GM19372 (cell line): ENCODE measurements at regions not wholly inside any gene's neighbourhood (a gene's known extent, or its start where the extent isn't known, plus 50 kb on each side); places are given as distances from the start of the nearest gene placed in this dataset.
A peak's percentile ranks its signal among the peaks of the same experiment; 100 is the strongest.
"Not testable (repeated sequence)": the region's sequence is repeated elsewhere in the genome, so short reads cannot be mapped to it uniquely, and the experiment has no call there.

Experiments used
- ATAC-seq: cut with Tn5 transposase; IDR thresholded peaks from one replicate; pipeline ENCODE4 v1.9.1; 2021; ENCODE audit warnings: mild to moderate bottlenecking, low read depth, moderate library complexity; ENCODE audit not compliant: unreplicated experiment

GRCh38 chr2:198928026-198928425, 529.7 kb downstream of the SATB2 start:
- no peak for ATAC-seq

DNA sequence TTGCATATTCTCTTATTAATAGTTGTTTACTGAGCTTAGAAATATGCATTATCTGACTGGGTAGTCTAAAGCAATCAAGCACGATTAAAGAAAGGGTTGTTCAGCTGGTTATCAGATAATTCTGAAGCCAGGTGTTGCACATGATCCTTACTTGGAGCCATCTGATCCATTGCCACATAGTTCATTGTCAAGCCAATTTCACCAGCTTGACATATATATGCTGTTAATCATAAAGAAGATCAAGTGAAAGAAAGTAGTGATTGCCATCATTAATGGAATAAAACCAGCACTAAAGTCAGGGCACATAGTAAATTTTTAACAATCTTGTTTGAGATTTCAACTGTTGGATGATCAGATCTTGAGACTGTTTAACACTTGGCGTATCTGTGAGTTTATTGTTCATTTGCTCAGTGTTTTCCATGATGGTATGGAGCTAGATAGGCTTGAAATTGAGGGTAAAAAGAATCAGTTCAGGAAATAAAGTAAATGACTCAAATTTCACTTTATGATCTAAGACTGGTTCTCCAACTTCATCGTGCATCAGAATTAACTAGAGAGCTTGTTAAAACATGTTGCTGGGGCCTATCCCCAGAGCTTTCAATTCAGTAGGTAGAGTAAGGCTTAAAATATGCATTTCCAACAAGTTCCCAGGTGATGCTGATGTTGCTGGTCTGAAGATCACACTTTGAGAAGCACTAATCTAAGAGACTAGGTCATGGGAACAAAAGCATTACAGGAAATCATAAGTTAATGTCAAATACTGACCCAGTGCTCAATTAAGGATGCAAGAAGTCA, 539.6 kb downstream of the SATB2 start:
- no peak for ATAC-seq

GRCh38 chr2:198917275-198917674, 540.5 kb downstream of the SATB2 start:
- ATAC-seq = no peak

DNA sequence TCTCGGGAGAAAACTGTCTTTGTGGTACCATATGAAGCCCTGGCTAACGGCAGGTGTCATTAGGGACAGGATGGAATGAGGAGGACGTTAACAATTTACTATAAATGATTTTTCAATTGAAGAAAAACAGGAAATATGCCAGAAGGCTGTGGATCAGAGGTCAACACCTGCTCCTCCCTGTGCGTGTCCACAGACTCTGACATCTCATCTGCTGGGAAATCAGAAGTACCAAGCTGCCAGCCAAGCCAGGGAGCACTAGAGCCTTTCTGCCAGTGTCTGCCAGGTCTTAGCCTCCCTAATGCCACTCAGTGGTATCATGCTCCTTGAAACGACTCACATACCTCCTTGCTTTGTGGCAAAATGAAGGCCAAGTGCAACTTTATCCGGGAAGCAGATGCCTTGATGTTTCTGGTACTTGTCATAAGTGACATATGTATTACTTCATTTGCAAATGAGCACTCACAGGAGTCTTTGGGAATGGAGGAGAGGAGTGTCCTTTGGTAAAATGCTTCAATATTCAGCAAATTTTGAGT, 541.1 kb downstream of the SATB2 start:
- no peak for ATAC-seq

DNA sequence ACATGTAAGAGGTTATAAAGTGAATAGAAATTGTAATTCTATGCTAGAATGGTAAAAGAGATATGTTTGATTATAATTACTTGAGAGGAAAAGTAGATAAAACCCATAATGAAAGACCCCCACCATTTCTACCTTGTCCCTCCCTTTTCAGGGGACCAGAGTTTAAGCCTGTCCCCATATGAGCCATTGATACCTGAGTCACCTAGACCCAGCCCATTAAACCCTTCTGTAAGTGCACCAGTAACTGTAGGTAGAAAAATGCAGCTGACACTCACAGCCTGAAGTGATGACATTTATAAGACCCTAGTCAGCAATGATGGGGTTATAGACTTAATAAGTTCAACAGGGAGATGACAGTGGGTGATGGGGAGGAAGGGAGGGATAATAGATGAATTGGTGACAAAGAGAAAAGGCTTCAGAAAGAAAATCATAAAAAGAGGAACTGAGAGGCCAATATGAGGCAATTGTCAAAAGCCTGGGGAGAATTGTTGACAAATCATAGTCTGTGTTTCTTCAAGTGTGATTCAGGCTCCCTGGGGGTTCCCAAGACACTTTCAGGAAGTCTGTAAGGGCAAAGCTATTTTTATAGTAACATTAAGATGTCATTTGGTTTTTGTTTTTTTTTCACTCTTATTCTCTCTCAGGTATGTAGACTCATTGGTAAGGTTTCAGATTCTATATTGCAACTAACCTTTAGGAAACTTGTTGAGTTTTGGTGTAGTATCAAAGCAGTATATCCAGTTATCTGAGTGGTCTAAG, 544.2 kb downstream of the SATB2 start:
- ATAC-seq = peak; percentile 99

DNA sequence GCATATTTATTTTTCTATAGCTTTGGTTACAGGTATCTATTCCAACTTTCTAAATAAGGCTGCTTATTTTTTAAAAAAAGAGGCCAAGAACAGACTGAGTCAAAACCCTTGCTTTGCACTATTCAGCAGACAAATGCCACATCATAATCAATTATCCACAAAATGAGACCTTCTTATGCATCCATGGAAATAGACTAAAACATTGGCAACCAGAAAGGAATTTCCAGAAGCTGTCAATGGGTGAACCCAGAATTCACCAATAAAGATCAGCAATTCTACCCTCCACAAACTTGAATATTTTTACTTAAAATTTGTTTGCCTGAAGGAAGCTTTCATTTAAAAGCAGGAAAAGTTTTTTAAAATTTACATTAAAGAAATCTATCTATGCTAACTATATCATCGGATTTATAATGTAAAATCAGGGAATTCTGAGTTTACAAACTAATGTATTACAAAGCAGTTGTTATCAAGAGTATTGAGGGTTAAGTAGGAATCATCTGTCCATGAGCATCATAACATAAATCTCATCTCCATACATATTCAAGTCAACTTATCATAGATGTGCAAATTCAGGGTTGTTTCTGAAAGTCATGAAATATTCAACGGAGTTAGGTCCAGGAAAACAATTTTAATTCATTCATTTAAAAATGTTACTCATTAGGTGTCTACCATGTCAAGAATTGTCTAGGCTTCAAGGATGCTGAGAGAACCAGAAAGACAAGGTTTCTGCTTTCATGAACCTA, 548.0 kb downstream of the SATB2 start:
- no peak for ATAC-seq

GRCh38 chr2:198905881-198906612, 551.7 kb downstream of the SATB2 start:
- no peak for ATAC-seq

DNA sequence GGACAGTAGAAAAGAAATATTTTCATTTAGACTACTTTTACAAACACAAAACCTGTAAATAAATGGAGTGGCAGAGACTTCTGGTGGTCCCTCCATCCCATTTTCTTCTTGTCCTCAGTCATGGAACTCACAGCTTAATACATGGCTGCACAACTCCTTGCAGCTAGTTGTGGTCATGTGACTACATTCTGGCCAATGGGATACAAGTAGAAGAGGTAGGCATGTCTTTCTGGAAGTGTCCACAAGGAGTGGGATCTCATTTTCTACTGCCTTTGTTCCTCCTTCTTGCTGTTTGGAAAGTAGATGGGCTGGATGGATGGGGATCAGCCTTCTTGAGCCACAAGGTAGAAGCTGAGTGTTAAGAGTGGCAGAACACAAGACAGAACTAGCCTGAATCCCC, 555.8 kb downstream of the SATB2 start:
- ATAC-seq = no peak

DNA sequence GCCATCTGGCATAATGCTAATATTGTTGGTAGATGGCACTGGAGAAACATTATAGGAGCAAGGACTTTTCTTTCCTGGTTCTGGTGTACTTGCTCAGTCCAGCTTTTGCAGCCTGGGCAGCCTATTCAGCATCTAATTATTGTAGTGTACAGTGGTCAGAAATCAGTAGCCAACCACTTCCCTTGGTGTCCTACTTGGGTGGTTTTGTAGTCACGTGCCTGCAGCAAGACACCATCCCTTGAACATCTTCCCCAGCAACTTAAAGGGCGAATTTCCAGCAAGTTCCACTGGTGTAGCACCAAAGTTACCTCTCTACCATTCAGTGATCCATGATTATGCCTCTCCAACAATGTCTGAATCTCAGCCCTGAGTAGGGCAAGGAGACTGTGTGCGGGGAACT, 557.6 kb downstream of the SATB2 start:
- ATAC-seq = no peak

- ATAC-seq = peak; percentile 81
These were observed 567.2 kb downstream of the SATB2 start for GRCh38 chr2:198890490-198890889.

DNA sequence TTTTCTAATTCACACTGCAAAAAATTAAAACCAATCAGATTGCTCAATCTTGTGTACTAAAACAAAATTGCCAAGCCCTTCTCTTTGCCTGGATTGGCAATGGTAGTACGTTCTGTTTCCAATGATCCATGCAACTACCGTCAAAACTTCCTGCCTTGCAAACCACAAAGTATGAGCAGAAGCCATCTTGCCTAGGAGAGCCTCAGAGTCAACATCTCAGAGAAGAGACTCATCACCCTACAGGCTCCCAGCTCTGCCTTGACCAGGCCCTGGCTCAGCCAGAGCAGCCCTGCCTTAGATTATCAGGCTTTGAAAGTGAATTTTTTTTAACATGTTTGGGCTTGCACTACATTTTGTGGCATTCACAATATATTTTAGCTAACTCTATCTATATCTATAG, 574.1 kb downstream of the SATB2 start:
- no peak for ATAC-seq

- ATAC-seq = no peak
These were observed 576.8 kb downstream of the SATB2 start for GRCh38 chr2:198880986-198881385.

DNA sequence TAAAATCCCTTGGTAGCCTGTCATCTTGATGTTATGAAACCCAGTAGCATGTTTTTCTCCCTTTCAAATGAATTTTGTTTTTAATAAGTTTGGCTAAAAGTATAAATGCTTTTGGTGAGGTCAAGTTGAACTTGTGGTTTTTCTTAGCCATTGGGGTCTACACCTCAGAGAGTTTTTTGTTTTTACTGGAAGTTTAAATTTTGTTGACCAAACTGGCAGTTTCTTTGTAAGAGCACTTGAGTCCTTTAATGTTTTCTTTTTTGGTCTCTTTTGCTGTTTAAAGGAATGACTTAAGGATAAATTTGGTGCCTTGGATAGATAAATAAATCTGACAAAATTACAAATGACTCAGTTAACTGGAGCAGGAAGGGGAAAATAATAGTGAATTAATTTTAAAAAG, 577.3 kb downstream of the SATB2 start:
- no peak for ATAC-seq

DNA sequence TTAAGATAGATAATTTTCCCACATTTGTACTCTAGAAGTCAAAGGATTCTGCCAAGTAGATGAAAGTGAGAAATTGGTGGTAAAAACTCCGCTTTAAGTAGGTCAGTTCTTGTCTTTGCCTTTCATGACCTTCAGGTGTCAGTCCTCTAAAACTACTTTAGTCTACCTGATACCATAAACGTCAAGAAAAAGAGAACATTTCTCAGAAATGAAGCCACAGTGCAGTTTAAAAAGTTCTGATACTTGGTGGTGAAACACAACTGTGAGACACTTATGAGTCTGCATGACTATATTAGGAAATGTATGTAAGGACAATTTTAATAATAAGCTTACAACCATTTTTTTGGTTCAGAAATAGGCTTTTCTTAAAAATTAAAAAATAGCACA, 583.3 kb downstream of the SATB2 start:
- no peak for ATAC-seq

GRCh38 chr2:198873503-198874471, 584.0 kb downstream of the SATB2 start:
- ATAC-seq = no peak

DNA sequence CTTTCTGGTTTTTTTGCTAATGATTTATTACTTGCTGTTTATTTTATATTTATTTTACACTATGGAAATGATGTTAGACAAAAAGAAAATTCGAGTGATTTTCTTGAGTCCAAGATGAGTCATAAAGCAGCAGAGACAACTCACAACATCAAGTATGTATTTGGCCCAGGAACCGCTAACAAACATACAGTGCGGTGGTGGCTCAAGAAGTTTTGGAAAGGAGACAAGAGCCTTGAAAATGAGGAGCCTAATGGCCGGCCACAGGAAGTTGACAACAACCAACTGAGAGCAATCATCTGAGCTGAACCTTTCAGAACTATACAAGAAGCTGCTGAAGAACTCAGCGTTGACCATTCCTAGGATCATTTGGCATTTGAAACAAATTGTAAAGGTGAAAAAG, 594.1 kb downstream of the SATB2 start:
- ATAC-seq = no peak

- ATAC-seq = no peak
These were observed 596.7 kb downstream of the SATB2 start for GRCh38 chr2:198861080-198861479.

GRCh38 chr2:198857246-198857645, 600.5 kb downstream of the SATB2 start:
- ATAC-seq = no peak

GRCh38 chr2:198855746-198856145, 602.0 kb downstream of the SATB2 start:
- not testable (repeated sequence) for ATAC-seq
